KBM-7 (cell line): ENCODE measurements at regions not wholly inside any gene's neighbourhood (a gene's known extent, or its start where the extent isn't known, plus 50 kb on each side); places are given as distances from the start of the nearest gene placed in this dataset.
A peak's percentile ranks its signal among the peaks of the same experiment; 100 is the strongest.
"Not testable (repeated sequence)": the region's sequence is repeated elsewhere in the genome, so short reads cannot be mapped to it uniquely, and the experiment has no call there.

Experiments
- DNase-seq: peaks from one replicate; pipeline ENCODE4 v3.0.0-alpha.2; 2015
- in situ Hi-C: fragments of 300-500 bp; cut with MboI; formaldehyde crosslinking; loops from 2 replicates; pipeline ENCODE4 v1.14.3; 2020; ENCODE audit warnings: low sequenced_read_pairs, low pct_unique_long_range_greater_than_20kb, mixed read lengths

- DNase-seq: no peak
Measured at GRCh38 chr7:108627476-108628051, 57.9 kb downstream of the DNAJB9 start.

GRCh38 chr7:108628678-108629077 is 59.0 kb downstream of the DNAJB9 start:
- no peak for DNase-seq
- in situ Hi-C loops: no loop called here

More at GRCh38 chr7:108627476-108628051, 57.9 kb downstream of the DNAJB9 start:
- in situ Hi-C loops: no loop called here

GRCh38 chr7:108629651-108630400 is 60.2 kb downstream of the DNAJB9 start:
- in situ Hi-C loops: no loop called here
- DNase-seq: no peak

- in situ Hi-C loops: no loop called here
- no peak for DNase-seq
Measured at GRCh38 chr7:108634036-108634435, 64.4 kb downstream of the DNAJB9 start.

- no peak for DNase-seq
- in situ Hi-C loops: no loop called here
Measured at GRCh38 chr7:108634535-108634934, 64.9 kb downstream of the DNAJB9 start.

- in situ Hi-C loops: no loop called here
- no peak for DNase-seq
Measured at GRCh38 chr7:108637049-108637621, 67.5 kb downstream of the DNAJB9 start.

GRCh38 chr7:108642126-108642525 is 72.5 kb downstream of the DNAJB9 start:
- in situ Hi-C loops: no loop called here

GRCh38 chr7:108643136-108643535 is 73.5 kb downstream of the DNAJB9 start:
- in situ Hi-C loops: no loop called here
- DNase-seq: no peak

More at GRCh38 chr7:108642126-108642525, 72.5 kb downstream of the DNAJB9 start:
- no peak for DNase-seq

- DNase-seq: no peak
- in situ Hi-C loops: no loop called here
Measured at GRCh38 chr7:108648989-108649388, 79.3 kb downstream of the DNAJB9 start.

- DNase-seq: no peak
- in situ Hi-C loops: no loop called here
Measured at GRCh38 chr7:108650467-108650866, 80.8 kb downstream of the DNAJB9 start.

- in situ Hi-C loops: no loop called here
- DNase-seq: no peak
Measured at GRCh38 chr7:108652886-108653285, 83.2 kb downstream of the DNAJB9 start.

- in situ Hi-C loops: no loop called here
Measured at GRCh38 chr7:108653526-108653925, 83.9 kb downstream of the DNAJB9 start.

GRCh38 chr7:108657140-108657726 is 87.6 kb downstream of the DNAJB9 start:
- DNase-seq, in situ Hi-C loops: not testable (repeated sequence)

More at GRCh38 chr7:108653526-108653925, 83.9 kb downstream of the DNAJB9 start:
- DNase-seq: no peak

- in situ Hi-C loops: no loop called here
- DNase-seq: no peak
Measured at GRCh38 chr7:108659261-108659660, 89.6 kb downstream of the DNAJB9 start.

GRCh38 chr7:108659867-108660266 is 90.2 kb downstream of the DNAJB9 start:
- in situ Hi-C loops: no loop called here
- DNase-seq: no peak

GRCh38 chr7:108660465-108660864 is 90.8 kb downstream of the DNAJB9 start:
- peak; percentile 21 for DNase-seq
- in situ Hi-C loops: no loop called here

GRCh38 chr7:108662783-108663362 is 93.2 kb downstream of the DNAJB9 start:
- DNase-seq: no peak
- in situ Hi-C loops: no loop called here

GRCh38 chr7:108663701-108664100 is 94.0 kb downstream of the DNAJB9 start:
- in situ Hi-C loops: no loop called here
- no peak for DNase-seq

GRCh38 chr7:108667216-108667615 is 97.5 kb downstream of the DNAJB9 start:
- in situ Hi-C loops: no loop called here
- DNase-seq: no peak

- no peak for DNase-seq
- in situ Hi-C loops: no loop called here
Measured at GRCh38 chr7:108669958-108670357, 100.3 kb downstream of the DNAJB9 start.
